Osteocyte (in vitro differentiated cells): ENCODE measurements at regions not wholly inside any gene's neighbourhood (a gene's known extent, or its start where the extent isn't known, plus 50 kb on each side); places are given as distances from the start of the nearest gene placed in this dataset.
A peak's percentile ranks its signal among the peaks of the same experiment; 100 is the strongest.
"Not testable (repeated sequence)": the region's sequence is repeated elsewhere in the genome, so short reads cannot be mapped to it uniquely, and the experiment has no call there.

Experiments used
- DNase-seq: peaks from one replicate; pipeline ENCODE4 v3.0.0; 2021; ENCODE audit warnings: mixed read lengths; ENCODE audit not compliant: unreplicated experiment; ENCODE audit errors: extremely low spot score
- H3K27ac Mint-ChIP-seq: one replicate; pipeline ENCODE4 v1.8.0; 2021; ENCODE audit warnings: mild to moderate bottlenecking, mixed read lengths; ENCODE audit not compliant: unreplicated experiment
- H3K27me3 Mint-ChIP-seq: one replicate; pipeline ENCODE4 v1.8.0; 2021; ENCODE audit warnings: mixed read lengths; ENCODE audit not compliant: unreplicated experiment
- H3K36me3 Mint-ChIP-seq: one replicate; pipeline ENCODE4 v1.8.0; 2021; ENCODE audit warnings: mixed read lengths; ENCODE audit not compliant: unreplicated experiment
- H3K4me1 Mint-ChIP-seq: one replicate; pipeline ENCODE4 v1.8.0; 2021; ENCODE audit warnings: mixed read lengths; ENCODE audit not compliant: unreplicated experiment
- H3K4me3 Mint-ChIP-seq: one replicate; pipeline ENCODE4 v1.8.0; 2021; ENCODE audit warnings: mild to moderate bottlenecking, moderate library complexity, mixed read lengths; ENCODE audit not compliant: unreplicated experiment
- H3K9me3 Mint-ChIP-seq: one replicate; pipeline ENCODE4 v1.8.0; 2021; ENCODE audit warnings: mixed read lengths; ENCODE audit not compliant: unreplicated experiment
- TF ChIP-seq, protein P1 (sequence below): fragments of 200-600 bp; sonication (generic); IDR thresholded peaks from 2 replicates; pipeline ENCODE4 v1.5.0; 2021; ENCODE audit warnings: antibody characterized with exemption, mild to moderate bottlenecking, moderate library complexity

- not testable (repeated sequence) for H3K36me3 Mint-ChIP-seq, H3K9me3 Mint-ChIP-seq, H3K27me3 Mint-ChIP-seq, DNase-seq, H3K4me1 Mint-ChIP-seq, H3K4me3 Mint-ChIP-seq, H3K27ac Mint-ChIP-seq
Measured at GRCh38 chr13:52565324-52565723, 76.9 kb upstream of the HNRNPA1L2 start.

DNA sequence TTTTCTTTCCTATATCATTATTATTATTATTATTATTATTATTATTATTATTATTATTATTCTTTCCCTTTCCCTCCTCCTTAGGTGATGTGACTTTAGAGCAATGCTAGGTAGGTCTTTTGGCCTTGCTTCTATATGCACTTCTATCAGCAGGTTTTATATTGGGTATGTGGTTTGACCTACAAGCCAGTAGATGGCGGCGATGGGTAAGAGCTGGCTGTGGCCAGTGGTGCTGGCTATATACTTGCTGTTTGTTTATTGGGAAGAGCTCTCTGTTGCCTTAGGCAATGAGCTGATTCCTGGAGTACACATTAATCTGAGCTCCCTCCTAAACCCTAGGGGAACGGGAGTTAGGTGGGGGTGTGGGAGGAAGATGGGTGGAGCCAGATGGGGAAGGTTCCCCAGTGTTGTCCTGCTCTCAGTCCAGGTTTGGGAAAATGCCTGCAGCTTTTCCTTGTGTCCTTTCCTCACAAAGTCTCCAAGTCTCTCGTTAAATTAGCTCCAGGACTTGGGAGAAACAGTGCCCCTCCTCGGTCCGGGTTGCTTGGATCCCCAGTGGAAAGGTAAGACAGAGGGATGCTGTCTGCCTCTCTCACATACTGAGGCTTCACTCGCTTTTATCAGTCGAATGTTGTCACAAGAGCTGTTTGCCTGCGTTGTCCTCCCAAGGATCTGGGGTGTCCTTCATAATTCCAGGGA is 72.2 kb upstream of the HNRNPA1L2 start:
- H3K27me3 Mint-ChIP-seq, H3K36me3 Mint-ChIP-seq, H3K4me1 Mint-ChIP-seq, H3K9me3 Mint-ChIP-seq, H3K27ac Mint-ChIP-seq, DNase-seq, H3K4me3 Mint-ChIP-seq: not testable (repeated sequence)
- TF ChIP-seq, protein P1, sequence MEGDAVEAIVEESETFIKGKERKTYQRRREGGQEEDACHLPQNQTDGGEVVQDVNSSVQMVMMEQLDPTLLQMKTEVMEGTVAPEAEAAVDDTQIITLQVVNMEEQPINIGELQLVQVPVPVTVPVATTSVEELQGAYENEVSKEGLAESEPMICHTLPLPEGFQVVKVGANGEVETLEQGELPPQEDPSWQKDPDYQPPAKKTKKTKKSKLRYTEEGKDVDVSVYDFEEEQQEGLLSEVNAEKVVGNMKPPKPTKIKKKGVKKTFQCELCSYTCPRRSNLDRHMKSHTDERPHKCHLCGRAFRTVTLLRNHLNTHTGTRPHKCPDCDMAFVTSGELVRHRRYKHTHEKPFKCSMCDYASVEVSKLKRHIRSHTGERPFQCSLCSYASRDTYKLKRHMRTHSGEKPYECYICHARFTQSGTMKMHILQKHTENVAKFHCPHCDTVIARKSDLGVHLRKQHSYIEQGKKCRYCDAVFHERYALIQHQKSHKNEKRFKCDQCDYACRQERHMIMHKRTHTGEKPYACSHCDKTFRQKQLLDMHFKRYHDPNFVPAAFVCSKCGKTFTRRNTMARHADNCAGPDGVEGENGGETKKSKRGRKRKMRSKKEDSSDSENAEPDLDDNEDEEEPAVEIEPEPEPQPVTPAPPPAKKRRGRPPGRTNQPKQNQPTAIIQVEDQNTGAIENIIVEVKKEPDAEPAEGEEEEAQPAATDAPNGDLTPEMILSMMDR = peak; percentile 64

DNA sequence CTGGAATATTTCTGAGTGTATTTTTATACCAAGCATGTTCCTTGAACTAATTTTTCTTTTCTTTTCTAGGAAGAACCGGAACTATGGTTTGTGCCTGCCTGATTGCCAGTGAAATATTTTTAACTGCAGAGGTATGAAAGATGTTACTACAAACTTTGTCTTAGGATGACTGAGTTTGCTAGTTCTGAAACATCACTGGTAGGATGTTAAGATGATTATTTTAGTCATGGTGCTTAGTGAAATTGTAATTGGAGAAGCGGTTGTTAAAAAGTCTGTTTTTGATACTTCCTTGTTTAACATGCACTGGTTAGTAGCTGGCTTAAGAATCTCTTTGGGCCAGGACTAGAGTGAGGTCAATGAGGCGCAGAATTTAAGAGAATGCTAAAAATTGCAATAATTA is 71.1 kb upstream of the HNRNPA1L2 start:
- not testable (repeated sequence) for H3K27ac Mint-ChIP-seq, DNase-seq, H3K4me1 Mint-ChIP-seq, H3K27me3 Mint-ChIP-seq, H3K4me3 Mint-ChIP-seq, H3K9me3 Mint-ChIP-seq, H3K36me3 Mint-ChIP-seq

DNA sequence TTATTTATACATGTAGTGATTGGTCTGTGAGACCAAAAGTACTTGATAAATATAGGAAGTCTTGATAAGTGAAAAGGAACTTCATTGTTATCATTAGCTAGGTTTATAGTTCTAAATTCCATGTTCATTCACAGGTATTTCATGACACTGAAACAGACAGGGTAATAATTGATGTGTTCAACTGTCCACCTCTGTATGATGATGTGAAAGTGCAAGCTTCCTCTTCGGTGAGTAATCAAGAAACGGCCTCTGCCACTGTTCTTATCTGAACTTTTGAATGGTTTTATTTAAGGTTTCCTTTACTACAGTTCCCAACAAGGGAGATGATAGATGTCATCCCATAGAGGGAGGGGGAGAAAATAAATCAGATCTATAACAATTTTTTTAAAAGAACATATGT is 59.3 kb upstream of the HNRNPA1L2 start:
- H3K9me3 Mint-ChIP-seq, H3K27ac Mint-ChIP-seq, H3K27me3 Mint-ChIP-seq, H3K4me3 Mint-ChIP-seq, DNase-seq, H3K36me3 Mint-ChIP-seq, H3K4me1 Mint-ChIP-seq: not testable (repeated sequence)
